IMR-90 (cell line): ENCODE measurements at regions not wholly inside any gene's neighbourhood (a gene's known extent, or its start where the extent isn't known, plus 50 kb on each side); places are given as distances from the start of the nearest gene placed in this dataset.

Experiments used
- ATAC-seq: fragments of 200-7000 bp; cut with Tn5 transposase; 2 replicates; pipeline ENCODE4 v1.9.1; 2020; ENCODE audit warnings: low read depth, mild to moderate bottlenecking, moderate library complexity
- BruUV-seq: library from RNA; stranded (reverse); fragments of 400-500 nt; replicated peaks from 2 replicates; lab custom pipeline; 2021; lab: Mats Ljungman, UMichigan
- CTCF ChIA-PET: fragments of 300-600 bp; formaldehyde crosslinking; extraction: SDS; loops from one replicate; lab custom pipeline; 2021; ENCODE audit warnings: antibody characterized with exemption; lab: Yijun Ruan, JAX
- POLR2A ChIA-PET: fragments of 300-600 bp; sonication (Branson Sonifier 250); formaldehyde crosslinking; loops from one replicate; lab custom pipeline; 2022; ENCODE audit warnings: antibody characterized with exemption; ENCODE audit not compliant: unreplicated experiment; lab: Charles Lee
- DNase-seq: peaks from one replicate; pipeline ENCODE4 v3.0.0; 2013
- H2AFZ ChIP-seq: replicated peaks from 2 replicates; pipeline ENCODE3; 2013; ENCODE audit warnings: low read length, mild to moderate bottlenecking; ENCODE audit not compliant: poor library complexity
- H2AK5ac ChIP-seq: 2 replicates; pipeline ENCODE4 v1.6.1; 2013; ENCODE audit warnings: low read depth, low read length, inconsistent platforms
- H2AK9ac ChIP-seq: replicated peaks from 2 replicates; pipeline ENCODE3; 2013; ENCODE audit warnings: mild to moderate bottlenecking, low read depth, low read length, moderate library complexity; ENCODE audit not compliant: poor library complexity
- H2BK120ac ChIP-seq: 2 replicates; pipeline ENCODE4 v1.6.1; 2013; ENCODE audit warnings: low read depth, low read length, inconsistent platforms
- H2BK15ac ChIP-seq: 3 replicates; pipeline ENCODE4 v1.6.1; 2013; ENCODE audit warnings: low read depth, low read length, inconsistent platforms
- H2BK20ac ChIP-seq: 2 replicates; pipeline ENCODE4 v1.6.1; 2013; ENCODE audit warnings: low read depth, mild to moderate bottlenecking, inconsistent platforms, low read length, moderate library complexity
- H2BK5ac ChIP-seq: 2 replicates; pipeline ENCODE4 v1.6.1; 2013; ENCODE audit warnings: mild to moderate bottlenecking, low read depth, low read length, inconsistent platforms; ENCODE audit not compliant: poor library complexity, severe bottlenecking
- H3K14ac ChIP-seq: replicated peaks from 2 replicates; pipeline ENCODE4 v1.6.1; 2013; ENCODE audit warnings: low read depth, low read length, inconsistent platforms
- H3K18ac ChIP-seq: 2 replicates; pipeline ENCODE4 v1.6.1; 2013; ENCODE audit warnings: low read depth, low read length, control low read depth
- H3K23ac ChIP-seq: 2 replicates; pipeline ENCODE4 v1.6.1; 2013; ENCODE audit warnings: low read depth, low read length, inconsistent platforms
- H3K27ac ChIP-seq: 2 replicates; pipeline ENCODE4 v1.5.1; 2013; ENCODE audit warnings: mild to moderate bottlenecking, control low read depth, low read length; ENCODE audit not compliant: insufficient read depth
- H3K27me3 ChIP-seq: 2 replicates; pipeline ENCODE4 v1.6.1; 2013; ENCODE audit warnings: low read length; ENCODE audit not compliant: control insufficient read depth, insufficient read depth
- H3K36me3 ChIP-seq: 2 replicates; pipeline ENCODE4 v1.6.1; 2013; ENCODE audit warnings: low read length, mixed read lengths; ENCODE audit not compliant: control insufficient read depth, insufficient read depth
- H3K4ac ChIP-seq: 2 replicates; pipeline ENCODE4 v1.6.1; 2013; ENCODE audit warnings: low read depth, low read length, inconsistent platforms
- H3K4me1 ChIP-seq: 2 replicates; pipeline ENCODE4 v1.6.1; 2013; ENCODE audit warnings: low read length, mixed read lengths; ENCODE audit not compliant: control insufficient read depth, insufficient read depth
- H3K4me2 ChIP-seq: 2 replicates; pipeline ENCODE4 v1.6.1; 2013; ENCODE audit warnings: low read depth, mild to moderate bottlenecking, control low read depth, low read length, moderate library complexity
- H3K4me3 ChIP-seq: 2 replicates; pipeline ENCODE4 v1.5.1; 2013; ENCODE audit warnings: low read depth, mild to moderate bottlenecking, control low read depth, low read length, moderate library complexity; ENCODE audit not compliant: insufficient read depth
- H3K56ac ChIP-seq: 2 replicates; pipeline ENCODE4 v1.6.1; 2013; ENCODE audit warnings: low read length, inconsistent platforms; ENCODE audit not compliant: insufficient read depth; ENCODE audit errors: extremely low read depth
- H3K79me1 ChIP-seq, 2 experiments: 2 replicates each; pipeline ENCODE4 v1.6.1; 2013; ENCODE audit warnings: low read length in 2 of 2, inconsistent platforms in 1 of 2, low read depth in 1 of 2
- H3K9ac ChIP-seq: 2 replicates; pipeline ENCODE4 v1.6.1; 2013; ENCODE audit warnings: low read depth, low read length, control low read depth
- H3K9me1 ChIP-seq: 2 replicates; pipeline ENCODE4 v1.6.1; 2013; ENCODE audit warnings: low read length, inconsistent platforms; ENCODE audit not compliant: insufficient read depth
- H3K9me3 ChIP-seq: 2 replicates; pipeline ENCODE4 v1.6.1; 2013; ENCODE audit warnings: low read length; ENCODE audit not compliant: control insufficient read depth, insufficient read depth
- H4K20me1 ChIP-seq: 2 replicates; pipeline ENCODE4 v1.6.1; 2013; ENCODE audit warnings: low read length, inconsistent platforms; ENCODE audit not compliant: insufficient read depth
- H4K5ac ChIP-seq: 2 replicates; pipeline ENCODE4 v1.6.1; 2013; ENCODE audit warnings: mild to moderate bottlenecking, low read depth, low read length, control low read depth
- H4K8ac ChIP-seq, 2 experiments: 2 replicates each; pipeline ENCODE4 v1.6.1; 2013; ENCODE audit warnings: low read depth in 2 of 2, low read length in 2 of 2, control low read depth in 1 of 2, inconsistent platforms in 1 of 2
- H4K91ac ChIP-seq: 2 replicates; pipeline ENCODE4 v1.6.1; 2013; ENCODE audit warnings: low read depth, low read length, inconsistent platforms; ENCODE audit not compliant: insufficient read depth
- CEBPB ChIP-seq: IDR thresholded peaks from 2 replicates; pipeline ENCODE4 v1.6.1; 2012; ENCODE audit warnings: low read depth, low read length, improper control_type of control experiment
- CHD1 ChIP-seq: IDR thresholded peaks from 2 replicates; pipeline ENCODE4 v1.6.1; 2012; ENCODE audit warnings: low read depth, low read length, improper control_type of control experiment
- CTCF ChIP-seq: conservative IDR thresholded peaks from 2 replicates; pipeline ENCODE4 v1.5.1; 2012; ENCODE audit warnings: mild to moderate bottlenecking, low read depth, low read length, improper control_type of control experiment
- MAZ ChIP-seq: IDR thresholded peaks from 2 replicates; pipeline ENCODE4 v1.6.1; 2012; ENCODE audit warnings: low read depth, mild to moderate bottlenecking, low read length, improper control_type of control experiment, moderate library complexity, borderline replicate concordance
- POLR2A ChIP-seq: IDR thresholded peaks from 2 replicates; pipeline ENCODE4 v1.6.1; 2012; ENCODE audit warnings: mild to moderate bottlenecking, low read depth, low read length
- RCOR1 ChIP-seq: IDR thresholded peaks from 2 replicates; pipeline ENCODE4 v1.6.1; 2012; ENCODE audit warnings: mild to moderate bottlenecking, low read length, improper control_type of control experiment; ENCODE audit not compliant: insufficient replicate concordance
- dilution Hi-C: fragments of 300-500 bp; cut with HindIII; formaldehyde crosslinking; loops from one replicate; pipeline ENCODE4 v1.14.3; 2018; ENCODE audit warnings: low sequenced_read_pairs; ENCODE audit not compliant: unreplicated experiment
- in situ Hi-C: fragments of 300-500 bp; cut with MboI; formaldehyde crosslinking; loops from 3 replicates; pipeline ENCODE4 v1.14.3; 2019; ENCODE audit warnings: low sequenced_read_pairs, inconsistent platforms, mixed read lengths
- intact Hi-C: fragments of 100-400 bp; cut with micrococcal nuclease; formaldehyde crosslinking; loops from 2 replicates; pipeline ENCODE4 v1.10.0; 2022
- TF ChIP-seq, protein P1 (sequence below): fragments of 150-350 bp; IDR thresholded peaks from 2 replicates; pipeline ENCODE4 v1.6.1; 2016; ENCODE audit warnings: low read depth, mild to moderate bottlenecking, low read length, moderate library complexity, borderline replicate concordance
- TF ChIP-seq, protein P2 (sequence below): fragments of 150-350 bp; IDR thresholded peaks from 2 replicates; pipeline ENCODE4 v1.6.1; 2017; ENCODE audit warnings: mild to moderate bottlenecking, antibody characterized with exemption, low read length, low read depth

DNA sequence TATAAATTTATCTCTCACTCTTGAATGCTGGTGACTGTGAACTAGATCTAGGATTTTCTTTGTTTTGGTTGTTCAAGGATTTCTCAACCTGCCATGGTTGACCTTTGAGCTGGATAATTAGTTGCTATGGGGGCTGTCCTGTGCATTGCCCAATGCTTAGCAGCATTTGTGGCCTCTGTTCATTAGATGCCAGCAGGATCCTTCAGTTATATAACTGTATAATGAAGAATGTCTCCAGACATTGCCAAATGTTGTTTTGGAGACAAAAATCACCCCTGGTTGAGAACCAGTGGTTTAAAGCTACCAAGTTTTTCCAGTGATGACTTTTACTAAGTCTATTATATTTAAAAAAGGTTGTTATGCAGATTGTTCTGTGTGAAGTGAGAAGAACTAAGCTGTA lies 147.9 kb upstream of the STXBP6 start:
- Histone ChIP-seq H3K4ac (no peak overlapping the region), H4K91ac (no peak overlapping the region), H3K4me2 (no peak overlapping the region), H3K18ac (no peak overlapping the region), H3K14ac (no peak overlapping the region), H3K56ac (no peak overlapping the region), H2BK20ac (no peak overlapping the region), H2AFZ (no peak overlapping the region), H2AK5ac (no peak overlapping the region), H4K20me1 (no peaks in the 10 kb centered on the region), H4K5ac (no peak overlapping the region), H2BK5ac (no peak overlapping the region), H4K8ac (no peak overlapping the region), H2BK15ac (no peak overlapping the region), H3K23ac (no peak overlapping the region), H3K4me3 (no peak overlapping the region), H3K36me3 (no peaks in the 10 kb centered on the region), H3K27ac (no peak overlapping the region), H3K27me3 (no peaks in the 10 kb centered on the region), H3K9ac (no peak overlapping the region), H2AK9ac (no peak overlapping the region), H3K4me1 (no peaks in the 10 kb centered on the region), H3K9me1 (no peaks in the 10 kb centered on the region), H2BK120ac (no peak overlapping the region), H3K79me1 (no peaks in the 10 kb centered on the region), H3K9me3 (no peaks in the 10 kb centered on the region)
- intact Hi-C loops (no loop called here), dilution Hi-C loops (no loop called here), in situ Hi-C loops (no loop called here)
- no peak for ATAC-seq
- no TSS peak for BruUV-seq
- CTCF ChIA-PET: no interaction called here
- POLR2A ChIA-PET: no interaction called here
- no peak for DNase-seq
- TF ChIP-seq POLR2A (no peak), CEBPB (no peak), RCOR1 (no peak), MAZ (no peak), CTCF (no peak), CHD1 (no peak)
- TF ChIP-seq, protein P1, sequence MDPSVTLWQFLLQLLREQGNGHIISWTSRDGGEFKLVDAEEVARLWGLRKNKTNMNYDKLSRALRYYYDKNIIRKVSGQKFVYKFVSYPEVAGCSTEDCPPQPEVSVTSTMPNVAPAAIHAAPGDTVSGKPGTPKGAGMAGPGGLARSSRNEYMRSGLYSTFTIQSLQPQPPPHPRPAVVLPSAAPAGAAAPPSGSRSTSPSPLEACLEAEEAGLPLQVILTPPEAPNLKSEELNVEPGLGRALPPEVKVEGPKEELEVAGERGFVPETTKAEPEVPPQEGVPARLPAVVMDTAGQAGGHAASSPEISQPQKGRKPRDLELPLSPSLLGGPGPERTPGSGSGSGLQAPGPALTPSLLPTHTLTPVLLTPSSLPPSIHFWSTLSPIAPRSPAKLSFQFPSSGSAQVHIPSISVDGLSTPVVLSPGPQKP: no peak
- TF ChIP-seq, protein P2, sequence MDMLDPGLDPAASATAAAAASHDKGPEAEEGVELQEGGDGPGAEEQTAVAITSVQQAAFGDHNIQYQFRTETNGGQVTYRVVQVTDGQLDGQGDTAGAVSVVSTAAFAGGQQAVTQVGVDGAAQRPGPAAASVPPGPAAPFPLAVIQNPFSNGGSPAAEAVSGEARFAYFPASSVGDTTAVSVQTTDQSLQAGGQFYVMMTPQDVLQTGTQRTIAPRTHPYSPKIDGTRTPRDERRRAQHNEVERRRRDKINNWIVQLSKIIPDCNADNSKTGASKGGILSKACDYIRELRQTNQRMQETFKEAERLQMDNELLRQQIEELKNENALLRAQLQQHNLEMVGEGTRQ: no peak
